ENCODE measurements at regions not wholly inside any gene's neighbourhood (a gene's known extent, or its start where the extent isn't known, plus 50 kb on each side); places are given as distances from the start of the nearest gene placed in this dataset.

GRCh38 chr5:17355586-17356346 lies 138.3 kb downstream of the BASP1 start:
- no peak for TF ChIP-seq CTCF (conservative IDR thresholded peaks at IDR 0.05; ENCODE audit: low read depth in 2 of 2)
- TF ChIP-seq CREB1 (CRISPR knock-in tag; IDR thresholded peaks at IDR 0.05; ENCODE audit: low read depth) = no peak
- no peak for TF ChIP-seq JUNB (IDR thresholded peaks at IDR 0.05; ENCODE audit: unreplicated experiment)
- TF ChIP-seq EZH2 (IDR thresholded peaks at IDR 0.05; ENCODE audit: low read depth, unreplicated experiment) = no peak
- no peak for TF ChIP-seq EZH2phosphoT487 (IDR thresholded peaks at IDR 0.05; ENCODE audit: unreplicated experiment)
- TF ChIP-seq, protein P1, sequence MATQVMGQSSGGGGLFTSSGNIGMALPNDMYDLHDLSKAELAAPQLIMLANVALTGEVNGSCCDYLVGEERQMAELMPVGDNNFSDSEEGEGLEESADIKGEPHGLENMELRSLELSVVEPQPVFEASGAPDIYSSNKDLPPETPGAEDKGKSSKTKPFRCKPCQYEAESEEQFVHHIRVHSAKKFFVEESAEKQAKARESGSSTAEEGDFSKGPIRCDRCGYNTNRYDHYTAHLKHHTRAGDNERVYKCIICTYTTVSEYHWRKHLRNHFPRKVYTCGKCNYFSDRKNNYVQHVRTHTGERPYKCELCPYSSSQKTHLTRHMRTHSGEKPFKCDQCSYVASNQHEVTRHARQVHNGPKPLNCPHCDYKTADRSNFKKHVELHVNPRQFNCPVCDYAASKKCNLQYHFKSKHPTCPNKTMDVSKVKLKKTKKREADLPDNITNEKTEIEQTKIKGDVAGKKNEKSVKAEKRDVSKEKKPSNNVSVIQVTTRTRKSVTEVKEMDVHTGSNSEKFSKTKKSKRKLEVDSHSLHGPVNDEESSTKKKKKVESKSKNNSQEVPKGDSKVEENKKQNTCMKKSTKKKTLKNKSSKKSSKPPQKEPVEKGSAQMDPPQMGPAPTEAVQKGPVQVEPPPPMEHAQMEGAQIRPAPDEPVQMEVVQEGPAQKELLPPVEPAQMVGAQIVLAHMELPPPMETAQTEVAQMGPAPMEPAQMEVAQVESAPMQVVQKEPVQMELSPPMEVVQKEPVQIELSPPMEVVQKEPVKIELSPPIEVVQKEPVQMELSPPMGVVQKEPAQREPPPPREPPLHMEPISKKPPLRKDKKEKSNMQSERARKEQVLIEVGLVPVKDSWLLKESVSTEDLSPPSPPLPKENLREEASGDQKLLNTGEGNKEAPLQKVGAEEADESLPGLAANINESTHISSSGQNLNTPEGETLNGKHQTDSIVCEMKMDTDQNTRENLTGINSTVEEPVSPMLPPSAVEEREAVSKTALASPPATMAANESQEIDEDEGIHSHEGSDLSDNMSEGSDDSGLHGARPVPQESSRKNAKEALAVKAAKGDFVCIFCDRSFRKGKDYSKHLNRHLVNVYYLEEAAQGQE (IDR thresholded peaks at IDR 0.05; ENCODE audit: unreplicated experiment) = no peak
- TF ChIP-seq POLR2AphosphoS5 (IDR thresholded peaks at IDR 0.05; ENCODE audit: low read depth) = no peak

All from GM23338 (cell line).